SIG-M5 treated with dmso at 0.1 percent for 504 hours (cell line): ENCODE measurements at regions not wholly inside any gene's neighbourhood (a gene's known extent, or its start where the extent isn't known, plus 50 kb on each side); places are given as distances from the start of the nearest gene placed in this dataset.

Experiments
- DNase-seq: peaks from one replicate; lab custom pipeline; 2025; ENCODE audit not compliant: unreplicated experiment; lab: John Stamatoyannopoulos, UW

DNA sequence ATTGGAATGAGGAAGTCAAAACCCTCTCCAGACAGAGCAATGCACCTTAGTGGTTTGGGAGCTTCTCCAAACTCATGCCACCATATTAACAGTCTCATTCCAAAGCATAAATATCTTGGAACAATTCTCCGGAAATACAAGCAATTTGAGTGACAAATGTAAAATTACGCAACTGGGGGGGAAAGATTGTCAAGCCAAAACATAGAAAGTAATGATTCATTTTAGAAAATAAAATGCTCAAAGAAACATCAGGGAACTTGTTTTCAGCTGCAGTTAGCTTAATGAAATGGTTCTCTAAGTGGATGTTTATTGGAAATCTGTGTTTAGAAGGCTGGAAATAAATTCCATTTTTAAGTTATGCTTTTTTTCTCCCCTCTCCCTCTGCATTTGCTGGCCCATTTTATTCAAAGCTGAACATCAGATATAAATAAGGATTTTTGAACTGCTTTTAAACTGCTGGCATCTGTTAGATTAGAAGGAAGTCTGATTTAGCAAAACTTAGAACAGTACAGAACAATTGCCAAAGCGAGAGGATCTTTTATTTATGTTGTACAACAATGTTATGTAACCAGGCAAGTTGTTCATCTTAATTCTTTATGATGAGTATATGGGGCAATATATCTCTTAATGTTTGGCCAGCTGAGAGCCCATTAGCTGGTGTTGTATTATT, 551.9 kb downstream of the PRELID2 start:
- no peak for DNase-seq

DNA sequence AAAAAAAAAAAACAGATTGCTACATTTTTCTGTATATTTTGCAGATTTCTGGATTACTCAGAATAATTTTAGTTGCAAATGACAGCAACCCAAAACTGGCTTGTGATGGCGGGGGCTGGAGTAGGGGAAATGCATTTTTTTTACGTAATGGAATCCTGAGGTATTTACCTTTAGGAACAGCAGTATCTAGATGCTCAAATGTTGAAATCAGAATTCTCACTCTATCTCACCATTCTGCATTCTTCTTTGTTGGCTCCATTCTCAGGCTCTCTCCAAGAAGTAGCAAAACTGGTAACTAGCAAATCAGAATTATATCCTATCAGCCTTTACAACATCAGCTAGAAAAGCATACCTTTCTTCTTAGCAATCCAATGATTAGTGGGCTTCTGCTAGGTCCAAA, 554.3 kb downstream of the PRELID2 start:
- DNase-seq = no peak

DNA sequence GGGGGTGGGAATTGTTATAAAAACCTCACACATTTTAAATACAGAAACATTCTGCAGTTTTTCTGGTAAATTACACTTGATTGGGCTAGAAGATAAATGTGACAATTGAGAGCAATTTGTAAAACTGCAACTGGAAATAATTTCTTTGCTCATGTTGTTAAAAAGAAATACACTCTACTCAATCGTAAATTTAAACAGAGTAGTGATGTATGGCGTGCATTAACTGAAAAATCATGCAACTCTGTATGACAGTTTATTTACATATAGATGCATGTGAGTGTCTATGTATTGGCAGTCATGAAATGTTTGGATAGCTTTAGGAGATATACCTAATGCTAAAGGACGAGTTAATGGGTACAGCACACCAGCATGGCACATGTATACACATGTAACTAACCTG, 554.9 kb downstream of the PRELID2 start:
- DNase-seq = no peak

DNA sequence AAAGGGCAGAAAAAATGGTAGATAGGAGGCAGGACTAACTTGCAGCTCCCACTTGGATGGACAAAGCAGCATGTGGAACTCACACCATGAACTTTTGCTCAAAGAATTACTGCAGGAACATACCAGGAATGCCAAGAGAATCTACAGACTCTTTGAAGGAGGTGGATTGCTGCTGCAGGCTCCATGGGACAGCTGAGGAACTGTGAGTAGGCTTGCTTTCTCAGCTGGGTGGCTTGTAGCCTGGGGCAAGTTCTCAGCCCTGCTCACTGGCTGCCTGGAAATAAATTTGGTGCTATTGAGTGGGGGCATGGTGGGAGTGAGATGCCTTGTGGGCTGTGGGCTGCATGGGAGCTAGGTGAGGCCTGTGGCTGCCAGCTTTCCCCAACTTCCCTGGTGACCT, 574.5 kb downstream of the PRELID2 start:
- DNase-seq = no peak

DNA sequence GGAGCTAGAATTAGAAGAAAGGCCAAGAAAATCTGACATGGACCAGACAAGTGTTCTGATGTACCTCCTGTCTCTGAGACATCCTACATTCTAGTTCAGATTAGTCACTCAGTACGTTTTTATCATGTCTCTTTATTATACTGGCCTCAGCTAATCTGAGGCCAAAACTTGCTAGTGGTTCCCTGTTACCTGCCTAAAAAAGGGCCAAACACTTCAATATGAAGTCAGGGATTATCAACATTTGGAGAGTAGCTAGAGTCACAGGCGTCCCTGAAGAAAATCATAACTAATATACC, 587.4 kb downstream of the PRELID2 start:
- DNase-seq = no peak

DNA sequence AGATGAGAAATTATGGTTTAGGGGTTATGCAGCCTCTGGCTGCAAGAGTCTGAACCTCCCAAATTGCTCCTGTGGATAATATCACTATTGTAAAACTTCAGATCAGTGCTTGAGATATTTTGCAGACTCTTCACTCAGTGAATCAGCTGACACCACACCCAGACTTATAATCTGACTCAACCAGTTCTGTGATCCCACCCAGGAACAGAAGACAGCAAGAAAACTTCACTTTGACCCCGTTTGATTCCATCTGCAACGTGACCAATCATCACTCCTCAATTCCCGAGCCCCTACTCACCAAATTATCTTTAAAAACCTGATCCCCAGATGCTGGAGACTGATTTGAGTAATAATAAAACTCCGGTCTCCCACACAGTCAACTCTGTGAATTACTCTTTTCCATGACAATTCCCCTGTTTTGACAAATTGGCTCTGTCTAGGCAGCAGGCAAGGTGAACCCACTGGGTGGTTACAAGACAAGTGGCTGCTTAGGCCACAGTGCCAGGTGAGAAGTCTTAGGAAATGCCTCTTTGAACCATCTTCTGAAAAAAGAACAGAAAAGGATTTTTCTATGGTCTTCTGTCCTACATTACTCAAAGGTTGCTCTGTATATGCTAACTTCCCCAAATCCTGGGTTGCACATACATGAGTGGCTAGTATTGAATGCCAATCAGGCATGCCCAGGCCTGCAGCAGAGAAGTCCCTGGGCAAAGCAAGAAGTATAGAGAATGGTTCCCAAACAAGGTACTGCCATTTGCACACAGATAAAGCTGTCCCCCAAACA, 588.0 kb downstream of the PRELID2 start:
- DNase-seq = peak; percentile 1

DNA sequence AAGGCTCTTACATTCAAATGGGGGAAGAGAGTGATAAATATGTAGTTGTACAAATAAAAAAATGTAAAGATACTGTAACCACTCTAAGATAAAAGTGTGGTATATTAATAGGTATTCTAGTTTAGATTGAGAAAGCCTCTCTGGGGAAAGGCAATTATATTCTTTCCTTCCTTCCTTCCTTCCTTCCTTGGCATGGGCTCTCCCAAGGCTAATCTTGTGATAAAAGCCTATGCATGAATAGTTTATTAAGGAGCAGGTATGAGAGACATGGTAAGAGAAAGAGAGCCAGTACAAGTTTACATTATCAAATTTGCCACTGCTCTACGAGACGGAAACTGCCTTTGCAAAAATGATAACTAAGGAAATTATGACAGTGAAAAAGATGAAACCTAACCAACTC, 588.8 kb downstream of the PRELID2 start:
- DNase-seq = no peak

DNA sequence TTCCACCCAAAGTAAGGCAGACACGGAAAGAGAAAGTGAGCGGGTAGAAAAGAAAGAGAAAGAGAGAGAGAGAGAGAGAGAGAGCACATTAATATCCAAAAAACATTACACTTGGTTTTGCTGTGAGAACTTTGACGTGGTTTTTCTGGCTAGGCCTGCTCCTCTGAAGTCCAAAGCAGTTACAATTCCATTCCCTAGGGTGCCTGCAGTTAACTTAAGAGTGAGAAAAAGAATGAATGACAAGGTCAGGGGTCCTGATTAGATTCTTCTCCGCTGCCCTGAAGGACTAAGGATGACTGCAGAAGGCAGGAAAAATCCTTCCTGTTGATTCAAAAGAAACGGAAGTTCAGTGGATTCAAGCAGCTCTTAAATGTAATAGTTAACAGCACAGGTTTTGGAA, 589.8 kb downstream of the PRELID2 start:
- no peak for DNase-seq

DNA sequence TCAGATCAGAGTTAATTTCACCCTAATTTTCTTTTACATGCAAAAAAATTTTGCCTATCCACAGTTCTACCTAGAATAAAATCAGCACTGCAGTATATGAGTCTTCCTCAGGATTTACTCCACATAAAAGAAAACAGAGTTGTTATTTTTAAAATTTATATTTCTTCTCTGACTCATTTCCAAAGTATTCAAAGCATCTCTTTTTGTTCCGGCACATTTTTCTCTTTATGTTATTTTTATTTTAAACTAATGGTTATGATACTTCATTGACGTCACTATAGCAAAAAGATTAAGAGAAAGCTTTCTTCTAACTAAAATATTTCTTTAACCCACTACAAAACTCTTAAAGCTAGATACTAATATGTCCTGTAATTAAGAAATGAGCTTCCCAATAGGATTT, 590.4 kb downstream of the PRELID2 start:
- DNase-seq = no peak

DNA sequence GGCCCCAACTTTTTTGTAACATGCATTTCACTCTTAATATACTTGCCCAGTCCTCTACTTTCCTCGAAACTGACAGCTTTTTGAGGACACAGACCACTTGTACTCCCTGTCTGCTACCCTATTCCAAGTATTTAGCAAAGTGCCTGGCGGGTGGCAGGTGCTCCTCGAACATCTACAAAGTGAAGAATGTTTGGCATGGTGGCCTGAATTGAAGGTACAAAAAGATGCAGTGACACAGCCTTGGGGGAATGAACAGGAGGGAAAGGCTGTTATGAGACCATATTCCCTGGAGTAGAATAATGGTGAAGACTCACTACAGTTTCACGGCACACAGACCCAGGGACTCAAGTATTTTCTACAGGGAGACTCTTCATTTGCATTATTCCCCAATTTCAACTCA, 590.9 kb downstream of the PRELID2 start:
- no peak for DNase-seq

DNA sequence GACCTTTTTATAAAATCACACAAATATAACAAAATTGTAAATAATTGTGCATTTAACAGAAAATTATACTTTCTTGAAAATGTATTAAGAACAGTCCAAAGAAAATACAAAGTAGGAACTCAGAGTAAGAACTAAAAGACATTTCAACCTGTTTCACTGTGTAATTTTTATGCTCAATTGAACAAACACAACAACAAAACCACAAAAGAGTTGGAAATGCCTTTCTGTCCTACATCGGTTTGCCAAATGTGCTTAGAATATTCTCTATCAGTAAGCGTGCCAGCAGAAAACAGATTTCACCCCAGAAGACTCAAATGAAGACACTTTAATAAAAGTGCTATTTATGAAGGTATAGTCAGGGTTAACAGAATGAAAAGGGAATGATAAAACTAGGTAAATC, 592.1 kb downstream of the PRELID2 start:
- DNase-seq = no peak

DNA sequence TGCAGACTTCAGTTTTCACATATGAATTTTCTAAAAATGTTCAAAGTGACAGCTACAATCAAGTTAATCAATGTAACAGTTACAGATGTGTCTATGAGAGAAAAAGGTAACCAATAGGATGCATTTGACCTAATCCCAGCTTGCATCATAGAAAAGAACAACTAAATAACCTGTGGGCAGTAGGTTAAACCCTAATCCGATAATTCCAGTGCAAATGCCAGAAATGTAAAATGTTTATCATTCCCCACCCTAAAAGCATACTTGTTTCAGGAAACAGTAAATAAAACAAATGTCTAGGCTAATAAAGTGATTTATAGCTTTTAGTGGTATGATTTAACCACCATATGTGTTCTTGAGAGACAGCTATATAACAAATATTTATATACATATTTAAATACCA, 592.6 kb downstream of the PRELID2 start:
- no peak for DNase-seq

DNA sequence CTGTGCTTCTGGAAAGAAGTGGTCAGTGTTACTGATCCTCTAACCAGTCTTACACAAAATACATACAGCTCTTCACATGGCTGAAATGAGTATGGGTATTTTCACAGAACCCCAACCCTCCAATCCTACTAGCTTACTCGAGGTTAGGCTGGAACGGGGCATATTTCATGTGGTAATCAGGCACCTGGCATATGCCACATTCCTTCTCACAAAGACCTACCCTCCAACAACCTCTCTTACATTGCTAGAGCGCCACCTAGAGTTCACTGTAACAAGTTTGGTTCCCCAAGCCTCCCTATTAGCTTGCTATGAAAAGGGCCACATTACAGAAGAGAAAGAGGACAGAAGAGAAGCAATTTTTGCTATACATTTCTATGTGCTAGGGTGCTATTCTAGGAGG, 597.3 kb downstream of the PRELID2 start:
- DNase-seq = peak; percentile 46

DNA sequence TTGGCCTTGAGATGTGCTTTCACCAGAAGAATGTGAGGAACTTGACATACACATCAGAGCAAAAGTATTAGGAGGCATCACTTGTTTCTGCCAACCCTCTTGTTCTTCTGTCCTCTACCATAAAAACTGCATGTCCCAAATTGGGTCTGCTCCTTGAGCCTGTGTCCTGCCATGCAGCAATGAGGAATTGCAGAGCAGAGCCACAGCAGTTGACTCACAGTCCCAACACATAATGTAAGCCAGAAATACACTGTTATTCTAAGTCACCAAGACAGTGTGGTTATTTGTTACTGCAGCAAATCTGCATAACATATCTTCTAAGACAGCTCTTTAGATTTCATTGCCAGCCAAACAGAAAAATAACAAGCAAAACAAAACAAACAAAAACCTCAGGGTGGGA, 598.2 kb downstream of the PRELID2 start:
- no peak for DNase-seq

DNA sequence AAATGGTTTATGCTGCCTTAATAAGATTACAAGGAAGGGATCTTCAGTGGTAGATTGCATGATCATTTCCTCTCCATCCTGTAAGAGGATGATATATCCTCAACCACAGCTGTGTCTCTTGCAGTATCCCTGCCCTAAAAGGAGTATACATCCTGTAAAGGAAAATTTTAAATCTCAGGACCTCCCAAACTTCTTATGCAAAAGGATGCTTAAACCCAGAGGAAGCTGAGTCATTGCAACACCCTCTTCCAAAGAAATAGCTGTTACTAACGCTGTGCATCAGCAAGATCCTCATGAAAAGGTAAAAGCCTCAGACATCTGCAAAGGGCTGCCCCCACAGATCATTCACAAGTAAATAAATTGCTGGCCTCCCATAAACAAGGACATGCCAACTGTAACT, 599.0 kb downstream of the PRELID2 start:
- DNase-seq = no peak

DNA sequence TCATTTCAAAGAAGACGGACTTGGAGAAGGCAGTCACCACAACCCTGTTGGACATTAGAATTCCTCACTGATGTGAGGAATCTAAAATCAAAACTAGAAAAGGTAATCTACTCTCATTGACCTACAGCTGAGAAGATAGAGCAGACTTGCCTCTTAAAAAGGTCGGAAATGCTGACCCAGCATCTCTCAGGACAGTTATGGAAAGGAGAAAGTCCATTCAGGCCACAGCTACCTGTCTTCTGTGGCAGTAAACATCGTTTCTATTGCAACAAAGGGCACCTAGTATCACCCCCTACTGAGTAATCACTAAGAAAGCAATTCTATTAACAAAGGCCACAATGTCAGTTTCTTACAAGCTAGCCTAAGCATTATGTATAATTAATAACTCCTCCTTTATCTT, 601.7 kb downstream of the PRELID2 start:
- no peak for DNase-seq

DNA sequence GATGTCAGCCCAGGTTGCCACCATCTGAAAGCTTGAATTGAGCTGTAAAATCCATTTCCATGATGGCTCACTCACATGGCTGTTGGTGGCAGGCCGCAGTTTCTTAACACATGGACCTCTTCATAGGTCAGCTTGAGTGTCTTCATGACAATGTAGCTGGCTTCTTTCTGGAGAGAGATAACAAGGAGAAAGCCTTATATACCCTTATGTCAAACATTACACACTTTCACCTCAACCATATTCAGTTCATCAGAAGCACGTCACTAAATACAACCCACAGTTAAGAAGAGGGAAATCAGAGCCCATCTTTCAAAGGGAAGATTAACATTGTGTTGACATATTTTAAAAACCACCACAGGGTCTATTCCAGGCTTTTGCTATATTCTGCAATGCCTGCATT, 604.4 kb downstream of the PRELID2 start:
- DNase-seq = no peak

DNA sequence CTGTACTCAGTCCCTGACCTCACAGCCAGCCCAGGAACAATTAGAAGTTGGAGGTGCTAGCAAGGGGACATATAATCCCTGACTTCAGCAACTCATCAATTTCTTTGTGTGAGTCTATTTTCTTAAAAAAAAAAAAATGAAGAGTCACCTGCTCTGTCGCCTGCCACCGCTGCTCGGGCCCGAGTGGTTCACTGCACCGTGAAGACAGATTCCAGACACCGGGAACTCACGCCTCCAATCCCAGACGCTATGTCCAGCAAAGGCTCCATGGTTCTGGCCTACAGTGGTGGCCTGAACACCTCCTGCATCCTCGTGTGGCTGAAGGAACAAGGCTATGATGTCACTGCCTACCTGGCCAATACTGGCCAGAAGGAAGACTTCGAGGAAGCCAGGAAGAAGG, 606.6 kb downstream of the PRELID2 start:
- no peak for DNase-seq

DNA sequence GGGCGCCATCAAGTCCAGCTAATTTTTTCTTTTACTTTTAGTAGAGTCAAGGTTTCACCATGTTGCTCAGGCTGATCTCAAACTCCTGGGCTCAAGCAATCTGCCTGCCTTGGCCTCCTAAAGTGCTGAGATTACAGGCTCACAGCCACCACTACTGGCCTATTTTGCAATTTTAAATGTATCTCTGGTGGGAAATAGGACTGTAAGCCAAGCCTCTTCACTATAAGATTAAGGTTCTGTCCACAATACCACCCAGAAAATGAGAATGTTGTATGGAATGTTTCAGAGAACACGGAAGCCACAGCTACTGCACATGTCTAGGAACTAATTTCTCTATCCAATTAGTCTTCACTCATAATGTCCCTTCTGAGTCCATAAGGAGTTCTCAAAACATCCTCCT, 607.3 kb downstream of the PRELID2 start:
- no peak for DNase-seq

DNA sequence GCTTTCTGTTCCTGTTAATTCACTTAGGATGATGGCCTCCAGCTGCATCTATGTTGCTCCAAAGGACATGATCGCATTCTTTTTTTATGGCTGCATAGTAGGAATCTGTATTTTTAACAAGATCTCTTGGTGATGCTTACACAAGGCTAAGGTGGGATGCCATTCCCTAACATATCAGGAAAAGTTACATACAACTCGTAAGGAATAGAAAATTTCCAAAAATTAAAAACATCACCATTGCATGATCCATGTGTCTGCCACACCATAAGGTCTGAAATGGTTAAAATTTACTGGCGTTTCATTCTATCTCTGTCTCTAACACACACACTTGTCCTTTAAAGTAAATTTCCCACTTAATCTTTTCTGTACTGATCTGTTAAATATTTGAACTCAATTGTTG, 608.4 kb downstream of the PRELID2 start:
- no peak for DNase-seq

DNA sequence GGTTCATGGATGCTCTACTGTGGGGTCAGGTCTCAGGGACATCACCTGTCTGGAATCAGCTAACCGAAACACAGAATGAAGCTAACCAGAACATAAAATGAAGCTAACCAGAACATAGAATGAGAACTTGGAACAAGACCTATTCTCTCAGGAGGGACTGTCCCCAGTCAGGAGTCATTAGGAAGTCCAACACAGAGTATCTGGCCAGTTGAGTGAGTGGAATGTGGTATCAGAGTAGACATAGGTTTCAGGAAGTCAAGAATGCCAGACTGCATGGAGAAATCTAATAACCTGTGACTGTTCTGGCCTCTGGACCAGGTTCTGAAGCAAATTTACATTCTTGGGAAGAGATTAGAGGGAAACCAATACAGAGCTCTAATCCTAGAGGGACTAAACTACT, 609.6 kb downstream of the PRELID2 start:
- no peak for DNase-seq

DNA sequence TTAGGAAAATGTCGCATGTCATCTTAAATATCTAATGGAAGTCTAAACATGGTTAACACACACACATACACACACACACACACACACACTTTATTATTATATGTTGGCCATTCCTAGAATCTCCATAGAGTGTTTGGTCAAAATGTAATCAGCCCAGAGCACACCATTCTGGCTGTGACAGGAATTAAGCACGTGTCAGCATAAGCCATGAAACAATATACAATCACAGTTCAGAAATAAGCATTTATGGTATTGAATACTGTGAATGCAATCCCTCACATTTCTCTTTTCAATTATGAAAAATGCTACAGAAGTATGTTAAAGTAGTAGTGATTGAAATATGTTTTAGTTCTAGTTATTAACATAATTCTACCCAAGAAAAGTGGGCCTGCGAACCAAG, 611.6 kb downstream of the PRELID2 start:
- DNase-seq = no peak

DNA sequence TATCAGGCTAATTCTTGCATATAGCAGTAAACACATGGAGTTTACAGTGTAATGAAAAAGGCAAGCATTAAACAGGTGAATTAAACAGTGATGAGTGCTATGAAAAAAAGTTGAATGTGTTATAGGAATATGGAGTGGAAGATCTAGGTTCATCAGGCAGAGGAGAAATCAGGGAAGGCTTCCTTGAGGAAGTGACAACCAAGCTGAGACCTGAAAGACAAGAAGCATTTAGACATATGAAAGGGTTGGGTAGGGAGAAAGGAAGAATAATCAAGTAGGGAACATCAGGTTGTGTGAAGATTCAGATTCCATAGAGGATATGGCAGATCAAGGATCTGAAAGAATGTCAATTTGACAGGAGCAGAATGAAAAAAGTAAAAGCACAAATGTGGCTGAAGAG, 612.5 kb downstream of the PRELID2 start:
- DNase-seq = no peak
